NCI-H2196 (cell line): ENCODE measurements at regions not wholly inside any gene's neighbourhood (a gene's known extent, or its start where the extent isn't known, plus 50 kb on each side); places are given as distances from the start of the nearest gene placed in this dataset.

Experiments used
- DNase-seq: peaks from one replicate; lab custom pipeline; 2025; ENCODE audit not compliant: unreplicated experiment; lab: John Stamatoyannopoulos, UW

- no peak for DNase-seq
Observed at GRCh38 chr18:50475538-50476193, 84.2 kb upstream of the MAPK4 start.

GRCh38 chr18:50492097-50492496 is 67.8 kb upstream of the MAPK4 start:
- no peak for DNase-seq

- no peak for DNase-seq
Observed at GRCh38 chr18:50494569-50494968, 65.3 kb upstream of the MAPK4 start.

- no peak for DNase-seq
Observed at GRCh38 chr18:50506362-50506761, 53.5 kb upstream of the MAPK4 start.

GRCh38 chr18:50507120-50507590 is 52.7 kb upstream of the MAPK4 start:
- DNase-seq: no peak

GRCh38 chr18:50508228-50508627 is 51.7 kb upstream of the MAPK4 start:
- no peak for DNase-seq

- DNase-seq: no peak
Observed at GRCh38 chr18:50509012-50509411, 50.9 kb upstream of the MAPK4 start.
